Gastrocnemius medialis (tissue), 4 donors: ENCODE measurements at regions not wholly inside any gene's neighbourhood (a gene's known extent, or its start where the extent isn't known, plus 50 kb on each side); places are given as distances from the start of the nearest gene placed in this dataset.

Experiments
- ATAC-seq, 2 donors: fragments of 150-250 bp; one replicate each; pipeline ENCODE4 v1.9.1; 2016
- DNase-seq, 2 donors: peaks; one replicate each; pipeline ENCODE4 v3.0.0-alpha.2; 2019
- H3K27ac ChIP-seq, 4 donors: fragments of 200-600 bp; sonication (generic); 1 replicate in 1 of 4; 2 replicates in 3 of 4; pipeline ENCODE4 v1.5.1; 2016 to 2018; ENCODE audit warnings: mild to moderate bottlenecking in 2 of 4, moderate library complexity in 1 of 4
- H3K27me3 ChIP-seq, 3 donors: fragments of 200-600 bp; sonication (generic) in 2 of 3; 1 replicate in 1 of 3; 2 replicates in 2 of 3; pipeline versions ENCODE4 v1.5.1 to v1.6.0; 2016 to 2019; ENCODE audit warnings: mild to moderate bottlenecking in 1 of 3, moderate library complexity in 1 of 3
- H3K36me3 ChIP-seq, 2 donors: fragments of 200-600 bp; sonication (generic) in 1 of 2; one replicate each; pipeline ENCODE4 v1.5.1; 2017 to 2018
- H3K4me1 ChIP-seq, 2 donors: fragments of 200-600 bp; sonication (generic) in 1 of 2; one replicate each; pipeline ENCODE4 v1.5.1; 2016 to 2017; ENCODE audit warnings: mild to moderate bottlenecking in 2 of 2
- H3K4me3 ChIP-seq, 4 donors: fragments of 200-600 bp; sonication (generic) in 3 of 4; 1 replicate in 1 of 4; 2 replicates in 3 of 4; pipeline ENCODE4 v1.5.1; 2016 to 2019; ENCODE audit warnings: mild to moderate bottlenecking in 2 of 4
- H3K9me3 ChIP-seq, 3 donors: fragments of 200-600 bp; sonication (generic) in 2 of 3; 1 replicate in 1 of 3; 2 replicates in 2 of 3; pipeline ENCODE4 v1.5.1; 2016 to 2019
- POLR2A ChIP-seq, 2 donors: fragments of 450-650 bp; IDR thresholded peaks; one replicate each; pipeline ENCODE4 v1.6.1; 2017; ENCODE audit warnings: antibody characterized with exemption in 2 of 2, mild to moderate bottlenecking in 2 of 2, moderate library complexity in 2 of 2
- in situ Hi-C, 4 donors: fragments of 200-750 bp; cut with MboI; loops; one replicate each; pipeline versions ENCODE4 v1.15.0 to v1.8.0; 2017; ENCODE audit warnings: low sequenced_read_pairs in 4 of 4
- intact Hi-C: fragments of 100-400 bp; cut with DNase I; formaldehyde crosslinking; loops from one replicate; pipeline ENCODE4 v1.15.1; 2023; ENCODE audit warnings: low total_unique reads
- TF ChIP-seq, protein P1 (sequence below), 5 experiments: fragments of 450-650 bp in 3 of 5; fragments of 200-600 bp in 2 of 5; sonication (generic) in 2 of 5; IDR thresholded peaks in 4 of 5; conservative IDR thresholded peaks in 1 of 5; 1 replicate in 4 of 5; 2 replicates in 1 of 5; pipeline ENCODE4 v1.5.1; 2016 to 2019; ENCODE audit warnings: antibody characterized with exemption in 5 of 5, mild to moderate bottlenecking in 3 of 5, moderate library complexity in 3 of 5

DNA sequence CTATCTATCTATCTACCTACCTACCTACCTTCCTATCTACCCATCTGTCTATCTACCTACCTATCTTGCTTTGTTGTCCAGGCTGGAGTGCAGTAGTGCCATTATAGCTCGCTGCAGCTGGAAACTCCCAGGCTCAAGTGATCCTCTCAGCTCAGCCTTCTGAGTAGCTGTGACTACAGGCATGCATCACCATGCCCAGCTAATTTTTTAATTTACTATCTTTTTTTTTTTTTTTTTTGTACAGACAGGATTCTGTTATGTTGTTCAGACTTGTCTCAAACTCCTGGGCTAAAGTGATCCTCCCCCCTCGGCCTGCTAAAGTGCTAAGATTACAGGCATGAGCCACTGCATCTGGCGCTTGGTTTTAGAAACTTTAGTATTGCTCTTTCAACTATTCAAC is 762.4 kb downstream of the SLC6A15 start:
- ATAC-seq (no peak), DNase-seq (no peak)
- in situ Hi-C loops (no loop called here), intact Hi-C loops (no loop called here)
- no peak for TF ChIP-seq POLR2A (IDR thresholded peaks at IDR 0.05)
- TF ChIP-seq, protein P1, sequence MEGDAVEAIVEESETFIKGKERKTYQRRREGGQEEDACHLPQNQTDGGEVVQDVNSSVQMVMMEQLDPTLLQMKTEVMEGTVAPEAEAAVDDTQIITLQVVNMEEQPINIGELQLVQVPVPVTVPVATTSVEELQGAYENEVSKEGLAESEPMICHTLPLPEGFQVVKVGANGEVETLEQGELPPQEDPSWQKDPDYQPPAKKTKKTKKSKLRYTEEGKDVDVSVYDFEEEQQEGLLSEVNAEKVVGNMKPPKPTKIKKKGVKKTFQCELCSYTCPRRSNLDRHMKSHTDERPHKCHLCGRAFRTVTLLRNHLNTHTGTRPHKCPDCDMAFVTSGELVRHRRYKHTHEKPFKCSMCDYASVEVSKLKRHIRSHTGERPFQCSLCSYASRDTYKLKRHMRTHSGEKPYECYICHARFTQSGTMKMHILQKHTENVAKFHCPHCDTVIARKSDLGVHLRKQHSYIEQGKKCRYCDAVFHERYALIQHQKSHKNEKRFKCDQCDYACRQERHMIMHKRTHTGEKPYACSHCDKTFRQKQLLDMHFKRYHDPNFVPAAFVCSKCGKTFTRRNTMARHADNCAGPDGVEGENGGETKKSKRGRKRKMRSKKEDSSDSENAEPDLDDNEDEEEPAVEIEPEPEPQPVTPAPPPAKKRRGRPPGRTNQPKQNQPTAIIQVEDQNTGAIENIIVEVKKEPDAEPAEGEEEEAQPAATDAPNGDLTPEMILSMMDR (IDR thresholded peaks at IDR 0.05 in 4 of 5, conservative IDR thresholded peaks at IDR 0.05 in 1 of 5), result no peak
- H3K4me1 ChIP-seq, result no peaks in the 10 kb centered on the region
- no peaks in the 10 kb centered on the region for H3K36me3 ChIP-seq
- H3K4me3 ChIP-seq, result no peak overlapping the region
- no peak overlapping the region for H3K27ac ChIP-seq
- no peaks in the 10 kb centered on the region for H3K9me3 ChIP-seq
- no peaks in the 10 kb centered on the region for H3K27me3 ChIP-seq

DNA sequence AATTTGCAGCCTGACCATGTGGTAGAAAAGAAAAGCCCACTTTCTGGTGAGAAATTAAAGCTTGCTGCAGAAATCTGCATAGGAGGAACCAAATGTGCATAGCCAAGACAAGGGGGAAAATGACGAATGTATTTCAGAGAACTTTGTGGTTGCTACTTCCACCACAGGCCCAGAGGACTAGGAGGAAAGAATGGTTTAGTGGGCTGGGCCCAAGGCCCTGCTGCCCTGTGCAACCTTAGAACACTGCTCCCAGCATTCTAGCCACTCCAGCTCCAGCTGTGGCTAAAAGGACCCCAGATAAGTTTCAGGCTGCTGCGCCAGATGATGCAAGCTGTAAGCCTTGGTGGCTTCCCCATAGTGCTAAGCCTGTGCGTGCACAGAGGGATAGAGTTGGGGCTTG is 764.3 kb downstream of the SLC6A15 start:
- Histone ChIP-seq H3K9me3 (no peaks in the 10 kb centered on the region), H3K36me3 (no peaks in the 10 kb centered on the region), H3K4me1 (no peaks in the 10 kb centered on the region), H3K27ac (no peak overlapping the region), H3K27me3 (no peaks in the 10 kb centered on the region), H3K4me3 (no peak overlapping the region)
- intact Hi-C loops, result no loop called here
- DNase-seq (no peak), ATAC-seq (no peak)
- TF ChIP-seq, protein P1 (IDR thresholded peaks at IDR 0.05 in 4 of 5, conservative IDR thresholded peaks at IDR 0.05 in 1 of 5), result no peak
- no peak for TF ChIP-seq POLR2A (IDR thresholded peaks at IDR 0.05)
- in situ Hi-C loops, result no loop called here

DNA sequence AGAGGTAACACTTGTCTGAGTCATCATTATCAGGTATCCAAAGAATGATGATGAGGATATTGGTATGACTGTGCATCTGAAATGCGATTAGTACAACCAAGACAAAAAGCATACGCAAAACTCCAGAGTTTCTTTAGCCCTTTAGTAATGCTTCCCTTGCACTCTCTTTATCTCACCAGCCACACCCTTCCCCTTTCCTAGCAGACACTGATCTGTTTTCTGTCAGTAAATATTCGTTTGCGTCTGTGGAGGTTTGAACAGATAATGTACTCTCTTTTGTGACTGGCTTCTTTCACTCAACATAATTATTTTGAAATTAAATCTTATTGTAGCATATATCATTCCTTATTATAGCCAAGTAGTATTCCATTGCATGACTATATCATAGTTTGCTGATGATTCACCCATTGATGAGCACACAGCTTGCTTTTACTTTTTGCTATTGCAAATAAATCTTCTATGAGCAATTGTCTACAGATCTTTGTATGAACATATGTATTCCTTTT is 775.7 kb downstream of the SLC6A15 start:
- intact Hi-C loops, result no loop called here
- TF ChIP-seq POLR2A (IDR thresholded peaks at IDR 0.05), result no peak
- TF ChIP-seq, protein P1 (IDR thresholded peaks at IDR 0.05 in 4 of 5, conservative IDR thresholded peaks at IDR 0.05 in 1 of 5), result no peak
- ATAC-seq (no peak), DNase-seq (no peak)
- no peaks in the 10 kb centered on the region for H3K27me3 ChIP-seq
- H3K4me1 ChIP-seq, result no peaks in the 10 kb centered on the region
- no peaks in the 10 kb centered on the region for H3K36me3 ChIP-seq
- H3K27ac ChIP-seq, result no peak overlapping the region
- in situ Hi-C loops, result no loop called here
- H3K4me3 ChIP-seq, result no peak overlapping the region
- H3K9me3 ChIP-seq, result no peaks in the 10 kb centered on the region

DNA sequence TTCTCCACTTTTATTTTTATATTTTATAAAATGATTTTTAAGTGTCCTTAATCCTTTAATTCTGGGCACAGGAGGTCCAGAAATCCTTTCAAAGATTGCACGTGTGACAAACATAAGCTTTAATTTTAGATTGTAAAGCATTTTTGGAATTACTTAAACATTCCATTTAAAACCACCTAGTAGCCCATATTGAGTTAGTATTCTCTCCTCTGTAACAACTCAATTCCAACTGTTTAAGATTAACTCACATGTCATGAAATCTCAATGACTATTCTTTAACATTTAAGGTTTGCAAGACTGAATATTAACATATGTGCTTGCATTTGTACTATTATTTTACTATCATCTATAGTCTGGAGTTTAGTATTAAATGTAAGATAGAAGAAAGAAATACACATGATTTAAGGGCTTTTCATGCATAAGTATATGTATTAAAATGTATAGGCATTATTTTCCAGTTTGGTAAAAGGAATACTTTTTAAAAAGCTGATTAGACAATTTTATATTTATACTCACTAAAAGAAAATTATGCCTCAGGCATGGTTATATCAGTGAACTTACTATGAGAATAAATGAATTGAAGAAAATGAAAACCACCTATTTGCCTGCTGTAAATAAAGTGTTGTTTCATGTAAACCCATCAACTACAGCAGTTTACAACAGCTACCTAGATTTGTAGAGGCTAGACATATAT is 776.9 kb downstream of the SLC6A15 start:
- in situ Hi-C loops (no loop called here), intact Hi-C loops (no loop called here)
- no peak for ATAC-seq
- DNase-seq, result no peak
- no peaks in the 10 kb centered on the region for H3K9me3 ChIP-seq
- no peak overlapping the region for H3K4me3 ChIP-seq
- H3K36me3 ChIP-seq, result no peaks in the 10 kb centered on the region
- H3K4me1 ChIP-seq, result no peaks in the 10 kb centered on the region
- H3K27ac ChIP-seq, result no peak overlapping the region
- no peaks in the 10 kb centered on the region for H3K27me3 ChIP-seq
- no peak for TF ChIP-seq POLR2A (IDR thresholded peaks at IDR 0.05)
- TF ChIP-seq, protein P1 (IDR thresholded peaks at IDR 0.05 in 4 of 5, conservative IDR thresholded peaks at IDR 0.05 in 1 of 5), result no peak
